ENCODE measurements at regions not wholly inside any gene's neighbourhood (a gene's known extent, or its start where the extent isn't known, plus 50 kb on each side); places are given as distances from the start of the nearest gene placed in this dataset.

DNA sequence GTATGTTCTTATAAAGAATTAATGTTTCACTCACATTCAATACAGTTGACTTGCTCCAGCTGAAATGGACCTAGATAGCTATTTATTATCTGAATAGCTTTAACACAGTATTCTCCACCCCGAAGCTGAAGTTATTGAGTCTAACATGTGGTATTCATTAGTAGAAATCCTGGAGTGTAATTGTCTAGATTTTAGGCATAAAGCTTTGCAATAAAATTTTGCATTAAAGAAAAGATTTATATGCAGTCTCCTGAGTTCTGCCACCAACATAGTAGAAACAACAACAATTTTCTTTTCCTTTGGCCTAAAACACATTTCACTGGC lies 90.2 kb upstream of the DCLK2 start:
- Histone ChIP-seq H3K9me3 (ENCODE audit: insufficient read depth, low read depth) (no peaks in the 10 kb centered on the region), H3K4me1 (replicated peaks; ENCODE audit: insufficient read depth) (no peaks in the 10 kb centered on the region), H3K4me3 (no peak overlapping the region), H3K9me2 (ENCODE audit: insufficient read depth) (no peaks in the 10 kb centered on the region), H3F3A (ENCODE audit: insufficient read depth, low read depth) (no peaks in the 10 kb centered on the region), H3K27me3 (ENCODE audit: insufficient read depth, low read depth) (no peaks in the 10 kb centered on the region), H3K4me2 (no peak overlapping the region), H3K27ac (no peak overlapping the region), H2AFZ (no peak overlapping the region), H3K79me2 (ENCODE audit: low read depth) (no peaks in the 10 kb centered on the region), H4K20me1 (ENCODE audit: insufficient read depth) (no peaks in the 10 kb centered on the region), H3K36me3 (ENCODE audit: low read depth) (no peaks in the 10 kb centered on the region)
- DNase-seq: no peak
- intact Hi-C loops (cut with micrococcal nuclease; ENCODE audit: unreplicated experiment): no loop called here
- TF ChIP-seq CTCF (conservative IDR thresholded peaks at IDR 0.05): no peak
- TF ChIP-seq EZH2 (IDR thresholded peaks at IDR 0.05; ENCODE audit: low read depth): no peak
- ChIA-PET POLR2A (ENCODE audit: unreplicated experiment) (no interaction called here), CTCF (interaction anchor here (0.6 kb wide), 1 partner anchor 21 kb away, joined by 4 read pairs; no protein-coding TSS in a partner anchor)
- BruUV-seq (replicated peaks): no TSS peak

- Histone ChIP-seq H3K4me2 (no peak overlapping the region), H3K36me3 (ENCODE audit: low read depth) (no peaks in the 10 kb centered on the region), H3K9me2 (ENCODE audit: insufficient read depth) (no peaks in the 10 kb centered on the region), H3K27me3 (ENCODE audit: insufficient read depth, low read depth) (no peaks in the 10 kb centered on the region), H3K9me3 (ENCODE audit: insufficient read depth, low read depth) (no peaks in the 10 kb centered on the region), H3K79me2 (ENCODE audit: low read depth) (no peaks in the 10 kb centered on the region), H3K4me1 (replicated peaks; ENCODE audit: insufficient read depth) (peaks cover 5% of the 10 kb centered on the region; the same call in 1 of the 2 replicates), H4K20me1 (ENCODE audit: insufficient read depth) (no peaks in the 10 kb centered on the region), H3F3A (ENCODE audit: insufficient read depth, low read depth) (no peaks in the 10 kb centered on the region), H2AFZ (no peak overlapping the region), H3K27ac (no peak overlapping the region), H3K4me3 (no peak overlapping the region)
- DNase-seq: no peak
- BruUV-seq (replicated peaks): no TSS peak
- ChIA-PET CTCF (no interaction called here), POLR2A (ENCODE audit: unreplicated experiment) (no interaction called here)
- intact Hi-C loops (cut with micrococcal nuclease; ENCODE audit: unreplicated experiment): no loop called here
- TF ChIP-seq CTCF (conservative IDR thresholded peaks at IDR 0.05) (no peak), EZH2 (IDR thresholded peaks at IDR 0.05; ENCODE audit: low read depth) (no peak)
These were observed 85.2 kb upstream of the DCLK2 start for GRCh38 chr4:149993030-149993429.

GRCh38 chr4:149995134-149995756 lies 83.0 kb upstream of the DCLK2 start:
- no peak overlapping the region for H2AFZ ChIP-seq
- intact Hi-C loops (cut with micrococcal nuclease; ENCODE audit: unreplicated experiment): no loop called here
- H3K27ac ChIP-seq: no peak overlapping the region
- ChIA-PET POLR2A (ENCODE audit: unreplicated experiment) (no interaction called here), CTCF (no interaction called here)
- no peaks in the 10 kb centered on the region for H3K79me2 ChIP-seq (ENCODE audit: low read depth)
- no peak overlapping the region for H3K4me3 ChIP-seq
- TF ChIP-seq EZH2 (IDR thresholded peaks at IDR 0.05; ENCODE audit: low read depth) (no peak), CTCF (conservative IDR thresholded peaks at IDR 0.05) (no peak)
- no peak overlapping the region for H3K4me2 ChIP-seq
- DNase-seq: no peak
- no peaks in the 10 kb centered on the region for H3K9me2 ChIP-seq (ENCODE audit: insufficient read depth)
- H4K20me1 ChIP-seq (ENCODE audit: insufficient read depth): no peaks in the 10 kb centered on the region
- H3F3A ChIP-seq (ENCODE audit: insufficient read depth, low read depth): no peaks in the 10 kb centered on the region
- H3K27me3 ChIP-seq (ENCODE audit: insufficient read depth, low read depth): no peaks in the 10 kb centered on the region
- no TSS peak for BruUV-seq (replicated peaks)
- H3K36me3 ChIP-seq (ENCODE audit: low read depth): no peaks in the 10 kb centered on the region
- peaks cover 8% of the 10 kb centered on the region; the same call in 1 of the 2 replicates for H3K4me1 ChIP-seq (replicated peaks; ENCODE audit: insufficient read depth)
- no peaks in the 10 kb centered on the region for H3K9me3 ChIP-seq (ENCODE audit: insufficient read depth, low read depth)
